ENCODE measurements at regions not wholly inside any gene's neighbourhood (a gene's known extent, or its start where the extent isn't known, plus 50 kb on each side); places are given as distances from the start of the nearest gene placed in this dataset.

DNA sequence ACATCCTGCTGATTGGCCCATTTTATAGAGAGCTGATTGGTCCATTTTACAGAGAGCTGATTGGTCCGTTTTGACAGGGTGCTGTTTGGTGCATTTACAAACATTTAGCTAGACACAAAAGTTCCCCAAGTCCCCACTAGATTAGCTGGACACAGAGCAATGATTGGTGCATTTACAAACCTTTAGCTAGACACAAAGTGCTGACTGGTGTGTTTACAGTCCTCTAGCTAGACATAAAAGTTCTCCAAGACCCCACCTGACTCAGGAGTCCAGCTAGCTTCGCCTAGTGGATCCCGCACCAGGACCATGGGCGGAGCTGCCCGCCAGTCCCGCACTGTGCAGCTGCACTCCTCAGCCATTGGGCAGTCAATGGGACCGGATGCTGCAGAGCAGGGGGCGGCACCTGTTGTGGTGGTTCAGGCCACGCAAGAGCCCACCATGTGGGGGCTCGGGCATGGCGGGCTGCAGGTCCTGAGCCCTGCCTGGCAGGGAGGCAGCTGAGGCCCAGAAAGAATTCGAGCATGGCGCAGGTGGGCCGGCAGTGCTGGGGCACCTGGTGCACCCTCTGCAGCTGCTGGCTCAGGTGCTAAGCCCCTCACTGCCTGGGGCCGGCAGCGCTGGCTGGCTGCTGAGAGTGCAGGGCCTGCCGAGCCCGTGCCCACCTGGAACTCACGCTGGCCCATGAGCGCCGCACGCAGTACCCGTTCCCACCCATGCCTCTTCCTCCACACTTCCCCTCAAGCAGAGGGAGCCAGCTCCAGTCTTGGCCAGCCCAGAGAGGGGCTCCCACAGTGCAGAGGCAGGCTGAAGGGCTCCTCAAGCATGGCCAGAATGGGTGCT, 713.2 kb upstream of the GYPC start:
- no peak overlapping the region for H3K4me3 ChIP-seq
- no peaks in the 10 kb centered on the region for H3K9me3 ChIP-seq (replicated peaks; ENCODE audit: control insufficient read depth, insufficient read depth, low read length)
- DNase-seq (ENCODE audit: low read depth, low spot score) (no peak), FAIRE-seq (no peak), ATAC-seq (no peak)
- ChIA-PET RAD21 (ENCODE audit: unreplicated experiment) (no interaction called here), SMC1A (ENCODE audit: uncharacterized antibody, unreplicated experiment) (no interaction called here), CTCF (no interaction called here), POLR2A (no interaction called here)
- no peaks in the 10 kb centered on the region for H4K20me1 ChIP-seq (ENCODE audit: control insufficient read depth, insufficient read depth)
- no peaks in the 10 kb centered on the region for H3K36me3 ChIP-seq (ENCODE audit: control insufficient read depth in 2 of 2, insufficient read depth in 2 of 2, low read length in 1 of 2)
- no TSS peak for BruUV-seq (replicated peaks)
- no peaks in the 10 kb centered on the region for H3K79me2 ChIP-seq (ENCODE audit: control insufficient read depth, insufficient read depth, low read length)
- H3K27ac ChIP-seq (ENCODE audit: control insufficient read depth, insufficient read depth), result no peak overlapping the region
- WGBS (ENCODE audit: insufficient coverage, insufficient replicate concordance, low lambda C conversion rate, missing lambda C conversion rate), result 62% methylated on average over 16 of the region's 23 CpGs
- TF ChIP-seq KLF5 (IDR thresholded peaks at IDR 0.05; ENCODE audit: partially characterized antibody), result no peak
- no peak for TF ChIP-seq SREBF2 (IDR thresholded peaks at IDR 0.05; ENCODE audit: low read length)
- no peak for TF ChIP-seq NBN (IDR thresholded peaks at IDR 0.05)
- TF ChIP-seq, protein P1, sequence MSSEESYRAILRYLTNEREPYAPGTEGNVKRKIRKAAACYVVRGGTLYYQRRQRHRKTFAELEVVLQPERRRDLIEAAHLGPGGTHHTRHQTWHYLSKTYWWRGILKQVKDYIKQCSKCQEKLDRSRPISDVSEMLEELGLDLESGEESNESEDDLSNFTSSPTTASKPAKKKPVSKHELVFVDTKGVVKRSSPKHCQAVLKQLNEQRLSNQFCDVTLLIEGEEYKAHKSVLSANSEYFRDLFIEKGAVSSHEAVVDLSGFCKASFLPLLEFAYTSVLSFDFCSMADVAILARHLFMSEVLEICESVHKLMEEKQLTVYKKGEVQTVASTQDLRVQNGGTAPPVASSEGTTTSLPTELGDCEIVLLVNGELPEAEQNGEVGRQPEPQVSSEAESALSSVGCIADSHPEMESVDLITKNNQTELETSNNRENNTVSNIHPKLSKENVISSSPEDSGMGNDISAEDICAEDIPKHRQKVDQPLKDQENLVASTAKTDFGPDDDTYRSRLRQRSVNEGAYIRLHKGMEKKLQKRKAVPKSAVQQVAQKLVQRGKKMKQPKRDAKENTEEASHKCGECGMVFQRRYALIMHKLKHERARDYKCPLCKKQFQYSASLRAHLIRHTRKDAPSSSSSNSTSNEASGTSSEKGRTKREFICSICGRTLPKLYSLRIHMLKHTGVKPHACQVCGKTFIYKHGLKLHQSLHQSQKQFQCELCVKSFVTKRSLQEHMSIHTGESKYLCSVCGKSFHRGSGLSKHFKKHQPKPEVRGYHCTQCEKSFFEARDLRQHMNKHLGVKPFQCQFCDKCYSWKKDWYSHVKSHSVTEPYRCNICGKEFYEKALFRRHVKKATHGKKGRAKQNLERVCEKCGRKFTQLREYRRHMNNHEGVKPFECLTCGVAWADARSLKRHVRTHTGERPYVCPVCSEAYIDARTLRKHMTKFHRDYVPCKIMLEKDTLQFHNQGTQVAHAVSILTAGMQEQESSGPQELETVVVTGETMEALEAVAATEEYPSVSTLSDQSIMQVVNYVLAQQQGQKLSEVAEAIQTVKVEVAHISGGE (CRISPR knock-in tag; IDR thresholded peaks at IDR 0.05), result no peak
- TF ChIP-seq DPF2 (IDR thresholded peaks at IDR 0.05), result no peak
- no peak for TF ChIP-seq TARDBP (IDR thresholded peaks at IDR 0.05; ENCODE audit: borderline replicate concordance)
- TF ChIP-seq ZBTB40 (IDR thresholded peaks at IDR 0.05; ENCODE audit: borderline replicate concordance), result no peak
- no peaks in the 10 kb centered on the region for H3K27me3 ChIP-seq (replicated peaks in 1 of 2; ENCODE audit: control insufficient read depth in 2 of 2, insufficient read depth in 2 of 2, low read length in 1 of 2)
- intact Hi-C loops (cut with micrococcal nuclease; ENCODE audit: unreplicated experiment), result no loop called here
- H3K9ac ChIP-seq (ENCODE audit: control insufficient read depth, insufficient read depth, low read length), result no peak overlapping the region
- in situ Hi-C loops (cut with MboI), result no loop called here
- H2AFZ ChIP-seq (ENCODE audit: control insufficient read depth, low read depth, low read length), result no peak overlapping the region
- H3K4me2 ChIP-seq (ENCODE audit: control insufficient read depth, insufficient read depth), result no peak overlapping the region
- H3K4me1 ChIP-seq (ENCODE audit: control insufficient read depth, insufficient read depth, low read length), result no peaks in the 10 kb centered on the region

All from GM12878 (cell line).